Stimulated activated CD8-positive, alpha-beta memory T cell treated with anti-CD3 and anti-CD28 coated beads, Interleukin-7, amount 100 ng/mL, for 1 hour (primary cell): ENCODE measurements at regions not wholly inside any gene's neighbourhood (a gene's known extent, or its start where the extent isn't known, plus 50 kb on each side); places are given as distances from the start of the nearest gene placed in this dataset.

Source experiments
- DNase-seq, 2 donors: peaks; one replicate each; pipeline ENCODE4 v3.0.0-alpha.2; 2020; ENCODE audit warnings: low read depth in 2 of 2

GRCh38 chr16:17804857-17805256 lies 334.1 kb upstream of the XYLT1 start:
- DNase-seq, result no peak

DNA sequence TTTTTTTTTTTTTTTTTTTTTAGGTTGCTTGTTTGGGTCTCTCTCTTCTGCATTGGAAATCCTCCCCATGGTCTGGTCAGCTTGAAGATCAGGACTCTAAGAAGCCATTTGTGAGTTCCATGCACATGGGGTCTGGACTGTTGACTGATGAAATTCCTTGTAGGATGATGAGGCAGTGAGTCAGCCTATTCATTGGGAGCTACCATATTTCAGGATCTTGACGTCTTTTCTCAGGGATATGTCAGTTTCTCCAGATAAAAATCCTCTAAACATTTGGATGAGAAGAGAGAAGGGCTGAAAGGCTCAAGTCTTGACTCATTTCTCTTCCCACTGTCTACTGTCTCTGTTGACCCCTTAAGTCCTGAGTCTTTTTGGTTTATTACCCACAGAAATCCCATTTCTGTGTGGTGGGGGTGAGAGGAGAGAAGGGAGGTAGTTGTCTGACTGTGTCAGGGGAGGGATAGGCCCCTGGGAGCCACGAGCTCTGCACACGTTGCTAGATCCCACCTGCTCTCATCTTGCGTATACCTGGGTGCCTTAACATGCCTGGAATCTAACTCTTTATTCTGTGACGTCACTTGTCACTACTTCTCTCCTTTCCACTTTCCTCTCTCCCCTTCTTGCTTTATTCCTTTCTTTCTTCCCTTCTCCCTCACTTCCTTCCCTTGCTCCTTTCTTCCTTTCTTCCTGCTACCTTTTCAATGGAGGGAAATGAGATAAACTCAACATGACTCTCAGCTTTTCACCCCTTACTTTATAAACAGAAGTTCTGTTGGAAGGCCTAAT lies 333.1 kb upstream of the XYLT1 start:
- DNase-seq, result no peak

GRCh38 chr16:17802571-17802970 lies 331.8 kb upstream of the XYLT1 start:
- no peak for DNase-seq

GRCh38 chr16:17801068-17801467 lies 330.3 kb upstream of the XYLT1 start:
- no peak for DNase-seq

GRCh38 chr16:17798716-17799115 lies 328.0 kb upstream of the XYLT1 start:
- DNase-seq, result no peak

- DNase-seq, result no peak
Measured at GRCh38 chr16:17793354-17793753, 322.6 kb upstream of the XYLT1 start.

- no peak for DNase-seq
Measured at GRCh38 chr16:17784073-17784472, 313.3 kb upstream of the XYLT1 start.

DNA sequence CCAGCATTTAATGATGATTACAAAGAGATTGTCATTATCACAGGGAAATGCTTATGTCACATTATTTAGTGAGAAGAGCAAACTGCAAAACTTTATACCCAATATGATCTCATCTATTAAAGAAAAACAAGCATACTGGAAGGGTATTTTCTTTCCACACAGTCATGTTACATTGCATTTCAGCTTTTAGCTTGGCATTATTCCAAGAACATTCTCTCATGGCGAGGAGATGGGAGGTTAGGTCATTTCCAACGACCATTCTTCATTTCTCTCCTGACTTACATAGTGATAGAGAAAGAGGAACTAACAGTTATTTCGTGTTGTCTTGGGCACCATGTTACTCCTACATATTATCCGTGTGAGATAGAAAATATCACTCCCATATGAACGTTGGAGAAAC lies 309.4 kb upstream of the XYLT1 start:
- no peak for DNase-seq

- DNase-seq, result no peak
Measured at GRCh38 chr16:17777408-17777863, 306.7 kb upstream of the XYLT1 start.

GRCh38 chr16:17776888-17777287 lies 306.1 kb upstream of the XYLT1 start:
- no peak for DNase-seq

- no peak for DNase-seq
Measured at GRCh38 chr16:17776465-17776864, 305.7 kb upstream of the XYLT1 start.

DNA sequence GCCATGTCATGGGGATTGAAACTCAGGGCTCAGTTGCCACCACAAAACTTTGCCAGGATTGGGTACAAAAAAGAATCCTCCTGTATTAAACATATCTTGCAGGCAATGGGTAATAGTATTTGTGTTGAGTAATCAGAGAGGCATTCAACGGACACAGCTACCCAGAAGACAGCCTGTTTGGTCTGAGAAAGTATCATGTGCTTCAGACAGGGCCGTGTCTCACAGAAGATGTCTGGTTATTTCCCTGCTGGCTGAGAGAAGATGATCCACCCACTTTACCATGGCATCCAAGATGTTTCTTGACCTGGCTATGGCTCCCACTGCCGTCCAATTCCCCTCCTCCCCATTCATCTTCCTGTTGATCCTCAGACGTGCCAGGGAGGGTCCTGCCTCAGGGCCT lies 304.3 kb upstream of the XYLT1 start:
- no peak for DNase-seq

GRCh38 chr16:17773698-17774101 lies 302.9 kb upstream of the XYLT1 start:
- DNase-seq, result no peak

DNA sequence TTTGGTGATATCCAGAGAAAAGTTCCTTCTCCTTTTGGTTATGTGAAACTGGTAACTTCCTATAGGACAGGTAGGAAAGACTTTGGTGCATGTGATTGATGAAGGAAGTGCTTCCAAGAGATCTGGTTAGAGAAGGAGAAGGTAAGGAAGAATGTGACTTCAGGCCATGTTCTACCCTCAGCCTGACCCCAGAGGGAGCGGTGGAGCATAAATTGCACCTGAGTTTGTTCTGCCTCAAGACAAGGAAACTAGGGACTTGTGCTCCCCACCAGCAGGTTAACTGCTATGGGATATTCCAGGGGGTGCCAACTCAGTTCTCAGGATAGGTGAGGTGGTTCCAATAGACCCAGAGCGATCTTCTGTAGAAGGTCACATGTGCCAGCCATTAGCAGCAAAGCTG lies 299.3 kb upstream of the XYLT1 start:
- DNase-seq, result no peak

DNA sequence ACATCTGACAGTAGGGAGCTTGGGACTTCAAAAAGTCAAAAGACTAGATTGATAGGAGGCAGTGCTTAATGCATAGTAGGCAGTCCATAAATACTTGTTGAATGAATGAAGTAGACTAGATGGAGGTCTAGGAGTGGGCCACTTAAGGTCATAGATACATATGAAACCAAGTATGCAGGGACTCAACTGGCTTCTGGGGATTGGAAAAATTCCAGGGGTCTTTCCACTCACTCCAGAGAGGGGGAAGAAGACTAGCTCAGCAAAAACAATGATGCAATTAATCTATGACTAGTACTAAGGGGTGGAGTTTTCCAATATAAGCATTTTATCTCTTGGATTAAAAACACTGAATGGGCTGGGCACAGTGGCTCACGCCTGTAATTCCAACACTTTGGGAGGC lies 298.3 kb upstream of the XYLT1 start:
- DNase-seq, result no peak

DNA sequence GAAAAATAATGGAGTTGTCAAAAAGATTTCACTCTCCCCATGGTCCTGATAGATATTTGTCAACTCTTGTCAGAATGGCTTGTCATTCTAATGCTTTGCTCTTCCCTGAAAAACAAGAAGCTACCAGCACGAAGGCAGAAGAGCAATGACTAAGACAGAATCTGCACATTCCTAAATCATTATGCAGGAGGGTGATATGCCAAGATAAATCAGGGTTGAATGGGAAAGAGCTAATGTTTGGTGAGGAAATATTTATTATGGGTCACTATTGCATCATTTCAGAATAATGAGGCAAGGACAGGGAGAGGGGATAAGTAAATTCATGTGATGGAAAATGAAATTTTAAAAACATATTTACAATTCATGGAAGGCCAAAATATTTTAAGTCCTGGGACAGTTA lies 297.5 kb upstream of the XYLT1 start:
- no peak for DNase-seq

- no peak for DNase-seq
Measured at GRCh38 chr16:17766012-17766411, 295.3 kb upstream of the XYLT1 start.

DNA sequence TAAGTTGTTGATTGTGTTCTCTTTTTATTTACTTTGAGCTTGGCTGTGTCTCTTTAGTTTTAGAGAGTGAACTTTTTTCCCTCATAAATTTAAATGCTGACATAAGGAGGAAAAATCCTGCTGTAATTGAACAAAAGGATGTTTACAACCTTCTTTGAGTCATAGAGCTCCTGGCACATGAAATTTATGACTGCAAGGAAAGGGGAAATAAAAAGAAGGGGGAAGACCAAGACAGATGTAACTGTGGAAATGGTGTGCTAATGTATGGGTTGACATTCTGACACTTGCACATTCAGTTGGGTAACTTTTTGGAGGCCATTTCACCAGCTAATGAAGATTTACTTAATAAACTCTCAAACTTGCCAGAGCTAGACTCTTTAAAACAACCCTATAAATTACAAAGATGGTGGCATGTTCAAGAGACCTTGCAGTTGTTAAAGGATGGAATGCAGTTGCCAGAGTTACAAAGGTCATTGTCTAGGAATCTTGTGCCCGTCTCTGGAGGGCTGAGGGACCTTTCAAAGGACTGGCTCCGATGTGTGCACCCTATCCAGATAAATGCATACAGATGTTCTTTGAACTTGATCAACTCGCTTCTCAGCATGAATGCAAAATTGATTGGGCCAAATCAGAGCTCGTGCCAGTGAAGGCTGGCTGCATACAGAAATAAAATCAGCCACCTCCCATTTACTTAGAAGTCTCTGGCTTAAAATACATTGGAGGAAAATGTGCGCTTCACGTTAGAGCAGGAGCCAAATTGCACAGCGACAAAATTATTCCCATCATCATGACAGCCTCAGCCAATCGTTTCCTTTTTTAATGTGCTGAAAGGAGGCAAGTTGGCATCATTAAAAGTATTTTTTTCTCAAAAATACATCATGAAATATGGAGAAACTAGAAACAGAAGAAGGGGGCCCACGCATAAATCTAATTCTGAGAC lies 289.0 kb upstream of the XYLT1 start:
- no peak for DNase-seq

GRCh38 chr16:17757808-17758207 lies 287.0 kb upstream of the XYLT1 start:
- DNase-seq, result no peak

DNA sequence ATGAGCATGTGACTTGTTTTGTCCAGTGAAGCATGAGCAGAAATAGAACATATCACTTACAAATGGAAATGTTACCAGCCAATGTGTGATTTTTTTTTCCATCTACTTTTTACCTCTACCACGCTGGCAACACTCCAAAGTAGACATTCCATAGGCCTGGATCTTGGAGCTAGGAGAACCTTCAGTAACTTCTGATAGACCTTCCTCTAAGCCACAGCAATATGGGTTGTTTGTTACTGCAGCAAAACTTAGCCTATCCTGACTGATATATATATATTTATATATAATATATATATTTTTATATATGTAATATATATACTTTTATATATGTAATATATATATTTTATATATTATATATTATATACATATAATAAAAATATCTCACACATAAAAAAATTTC lies 284.4 kb upstream of the XYLT1 start:
- DNase-seq, result no peak

- DNase-seq, result no peak
Measured at GRCh38 chr16:17753434-17753833, 282.7 kb upstream of the XYLT1 start.

DNA sequence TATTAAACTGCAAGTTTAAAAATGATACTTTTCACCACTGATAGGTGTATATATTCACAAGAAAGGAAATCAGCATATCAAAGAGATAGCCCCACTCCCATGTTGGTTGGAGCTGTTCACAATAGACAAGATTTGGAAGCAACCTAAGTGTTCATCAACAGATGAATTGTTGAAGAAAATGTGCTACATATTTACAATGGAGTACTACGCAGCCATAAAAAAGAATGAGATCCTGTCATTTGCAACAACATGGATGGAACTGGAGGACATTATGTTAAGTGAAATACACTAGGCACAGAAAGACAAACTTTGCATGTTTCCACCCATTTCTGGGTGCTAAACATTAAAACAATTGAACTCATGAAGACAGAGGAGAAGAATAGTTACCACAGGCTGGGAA lies 278.9 kb upstream of the XYLT1 start:
- DNase-seq, result no peak
